Skeletal muscle satellite cell (primary cell): ENCODE measurements at regions not wholly inside any gene's neighbourhood (a gene's known extent, or its start where the extent isn't known, plus 50 kb on each side); places are given as distances from the start of the nearest gene placed in this dataset.

ENCODE experiments used
- H3K27me3 ChIP-seq: 2 replicates; pipeline ENCODE4 v1.7.0; 2013; ENCODE audit warnings: low read length; ENCODE audit not compliant: control insufficient read depth, insufficient read depth
- H3K36me3 ChIP-seq: 2 replicates; pipeline ENCODE4 v1.7.0; 2013; ENCODE audit warnings: mild to moderate bottlenecking, control low read depth, low read length; ENCODE audit not compliant: insufficient read depth
- H3K4me1 ChIP-seq: 2 replicates; pipeline ENCODE4 v1.7.0; 2013; ENCODE audit warnings: low read length; ENCODE audit not compliant: control insufficient read depth, insufficient read depth
- H3K4me2 ChIP-seq: 2 replicates; pipeline ENCODE4 v1.7.0; 2013; ENCODE audit warnings: mild to moderate bottlenecking, low read length
- H3K4me3 ChIP-seq: 2 replicates; pipeline ENCODE4 v1.7.0; 2013; ENCODE audit warnings: low read length
- H3K9ac ChIP-seq: 2 replicates; pipeline ENCODE4 v1.7.0; 2013; ENCODE audit warnings: mild to moderate bottlenecking, low read depth, low read length, moderate library complexity
- H3K9me3 ChIP-seq: replicated peaks from 2 replicates; pipeline ENCODE4 v1.7.0; 2013; ENCODE audit warnings: mild to moderate bottlenecking, control low read depth, low read length

GRCh38 chr5:143701493-143701892, 110.5 kb upstream of the HMHB1 start:
- H3K36me3 ChIP-seq: no peaks in the 10 kb centered on the region
- H3K27me3 ChIP-seq: no peaks in the 10 kb centered on the region
- no peaks in the 10 kb centered on the region for H3K4me1 ChIP-seq
- H3K9ac ChIP-seq: no peak overlapping the region
- H3K4me2 ChIP-seq: no peak overlapping the region
- no peak overlapping the region for H3K4me3 ChIP-seq
- H3K9me3 ChIP-seq: no peaks in the 10 kb centered on the region

- no peaks in the 10 kb centered on the region for H3K4me1 ChIP-seq
- no peak overlapping the region for H3K4me3 ChIP-seq
- no peaks in the 10 kb centered on the region for H3K27me3 ChIP-seq
- no peaks in the 10 kb centered on the region for H3K9me3 ChIP-seq
- H3K36me3 ChIP-seq: no peaks in the 10 kb centered on the region
- no peak overlapping the region for H3K4me2 ChIP-seq
- no peak overlapping the region for H3K9ac ChIP-seq
Observed at GRCh38 chr5:143700994-143701393, 111.0 kb upstream of the HMHB1 start.

GRCh38 chr5:143699121-143699520, 112.8 kb upstream of the HMHB1 start:
- no peaks in the 10 kb centered on the region for H3K4me1 ChIP-seq
- no peaks in the 10 kb centered on the region for H3K27me3 ChIP-seq
- H3K9me3 ChIP-seq: no peaks in the 10 kb centered on the region
- no peak overlapping the region for H3K9ac ChIP-seq
- H3K36me3 ChIP-seq: no peaks in the 10 kb centered on the region
- H3K4me2 ChIP-seq: no peak overlapping the region
- no peak overlapping the region for H3K4me3 ChIP-seq

- Histone ChIP-seq H3K4me3 (no peak overlapping the region), H3K36me3 (no peaks in the 10 kb centered on the region), H3K4me2 (no peak overlapping the region), H3K9ac (no peak overlapping the region), H3K4me1 (no peaks in the 10 kb centered on the region), H3K9me3 (no peaks in the 10 kb centered on the region), H3K27me3 (no peaks in the 10 kb centered on the region)
Observed at GRCh38 chr5:143698574-143698973, 113.4 kb upstream of the HMHB1 start.

GRCh38 chr5:143696921-143697320, 115.0 kb upstream of the HMHB1 start:
- Histone ChIP-seq H3K9me3 (no peaks in the 10 kb centered on the region), H3K4me1 (no peaks in the 10 kb centered on the region), H3K9ac (no peak overlapping the region), H3K27me3 (no peaks in the 10 kb centered on the region), H3K4me2 (no peak overlapping the region), H3K4me3 (no peak overlapping the region), H3K36me3 (no peaks in the 10 kb centered on the region)

GRCh38 chr5:143695941-143696340, 116.0 kb upstream of the HMHB1 start:
- Histone ChIP-seq H3K27me3 (no peaks in the 10 kb centered on the region), H3K4me2 (no peak overlapping the region), H3K9ac (no peak overlapping the region)

GRCh38 chr5:143695244-143695864, 116.6 kb upstream of the HMHB1 start:
- H3K9ac ChIP-seq: no peak overlapping the region
- no peaks in the 10 kb centered on the region for H3K9me3 ChIP-seq
- H3K4me3 ChIP-seq: no peak overlapping the region
- H3K36me3 ChIP-seq: no peaks in the 10 kb centered on the region
- H3K4me1 ChIP-seq: no peaks in the 10 kb centered on the region
- H3K27me3 ChIP-seq: no peaks in the 10 kb centered on the region
- no peak overlapping the region for H3K4me2 ChIP-seq

More at GRCh38 chr5:143695941-143696340, 116.0 kb upstream of the HMHB1 start:
- Histone ChIP-seq H3K4me1 (no peaks in the 10 kb centered on the region), H3K9me3 (no peaks in the 10 kb centered on the region), H3K36me3 (no peaks in the 10 kb centered on the region), H3K4me3 (no peak overlapping the region)

- no peaks in the 10 kb centered on the region for H3K4me1 ChIP-seq
- no peak overlapping the region for H3K4me3 ChIP-seq
- no peak overlapping the region for H3K9ac ChIP-seq
- no peaks in the 10 kb centered on the region for H3K27me3 ChIP-seq
- no peak overlapping the region for H3K4me2 ChIP-seq
- no peaks in the 10 kb centered on the region for H3K9me3 ChIP-seq
- H3K36me3 ChIP-seq: no peaks in the 10 kb centered on the region
Observed at GRCh38 chr5:143694357-143694756, 117.6 kb upstream of the HMHB1 start.

GRCh38 chr5:143693651-143694252, 118.2 kb upstream of the HMHB1 start:
- Histone ChIP-seq H3K9me3 (no peaks in the 10 kb centered on the region), H3K4me3 (no peak overlapping the region), H3K36me3 (no peaks in the 10 kb centered on the region), H3K27me3 (no peaks in the 10 kb centered on the region), H3K4me1 (no peaks in the 10 kb centered on the region), H3K4me2 (no peak overlapping the region), H3K9ac (no peak overlapping the region)

- Histone ChIP-seq H3K4me1 (no peaks in the 10 kb centered on the region), H3K4me3 (no peak overlapping the region), H3K27me3 (no peaks in the 10 kb centered on the region), H3K4me2 (no peak overlapping the region), H3K36me3 (no peaks in the 10 kb centered on the region), H3K9me3 (no peaks in the 10 kb centered on the region), H3K9ac (no peak overlapping the region)
Observed at GRCh38 chr5:143692342-143692741, 119.6 kb upstream of the HMHB1 start.

GRCh38 chr5:143691945-143692290, 120.0 kb upstream of the HMHB1 start:
- no peak overlapping the region for H3K4me2 ChIP-seq
- no peaks in the 10 kb centered on the region for H3K9me3 ChIP-seq
- no peak overlapping the region for H3K9ac ChIP-seq
- no peak overlapping the region for H3K4me3 ChIP-seq
- no peaks in the 10 kb centered on the region for H3K27me3 ChIP-seq
- no peaks in the 10 kb centered on the region for H3K4me1 ChIP-seq
- no peaks in the 10 kb centered on the region for H3K36me3 ChIP-seq

GRCh38 chr5:143691287-143691944, 120.5 kb upstream of the HMHB1 start:
- H3K4me3 ChIP-seq: no peak overlapping the region
- no peak overlapping the region for H3K4me2 ChIP-seq
- no peaks in the 10 kb centered on the region for H3K9me3 ChIP-seq
- no peaks in the 10 kb centered on the region for H3K27me3 ChIP-seq
- H3K4me1 ChIP-seq: no peaks in the 10 kb centered on the region
- H3K9ac ChIP-seq: no peak overlapping the region
- no peaks in the 10 kb centered on the region for H3K36me3 ChIP-seq
